GM10266 (cell line): ENCODE measurements at regions not wholly inside any gene's neighbourhood (a gene's known extent, or its start where the extent isn't known, plus 50 kb on each side); places are given as distances from the start of the nearest gene placed in this dataset.

Experiments
- DNase-seq: peaks from one replicate; pipeline ENCODE4 v3.0.0; 2012; ENCODE audit errors: extremely low spot score
- CTCF ChIP-seq: IDR thresholded peaks from 2 replicates; pipeline ENCODE4 v1.5.1; 2012; ENCODE audit warnings: mild to moderate bottlenecking, low read depth; ENCODE audit not compliant: control insufficient read depth, insufficient read depth; ENCODE audit errors: missing control alignments

- no peak for DNase-seq
- TF ChIP-seq CTCF = no peak
These were observed 209.4 kb downstream of the FOXA2 start for GRCh38 chr20:22374678-22375590.

- TF ChIP-seq CTCF = no peak
- DNase-seq = no peak
These were observed 210.3 kb downstream of the FOXA2 start for GRCh38 chr20:22374066-22374465.

GRCh38 chr20:22373164-22373895 is 211.0 kb downstream of the FOXA2 start:
- TF ChIP-seq CTCF = no peak
- DNase-seq = no peak

GRCh38 chr20:22371843-22372242 is 212.5 kb downstream of the FOXA2 start:
- no peak for DNase-seq
- no peak for TF ChIP-seq CTCF

- no peak for TF ChIP-seq CTCF
These were observed 214.2 kb downstream of the FOXA2 start for GRCh38 chr20:22370137-22370536.

GRCh38 chr20:22369100-22369499 is 215.3 kb downstream of the FOXA2 start:
- TF ChIP-seq CTCF = no peak
- no peak for DNase-seq

More at GRCh38 chr20:22370137-22370536, 214.2 kb downstream of the FOXA2 start:
- no peak for DNase-seq

GRCh38 chr20:22368235-22368634 is 216.1 kb downstream of the FOXA2 start:
- no peak for DNase-seq
- TF ChIP-seq CTCF = no peak
